ENCODE measurements at regions not wholly inside any gene's neighbourhood (a gene's known extent, or its start where the extent isn't known, plus 50 kb on each side); places are given as distances from the start of the nearest gene placed in this dataset.

- TF ChIP-seq CTCF (IDR thresholded peaks at IDR 0.05) (no peak), POLR2A (IDR thresholded peaks at IDR 0.05; ENCODE audit: low read depth) (no peak), POLR2AphosphoS5 (IDR thresholded peaks at IDR 0.05) (no peak), EP300 (IDR thresholded peaks at IDR 0.05) (no peak)
Observed at GRCh38 chr4:131001371-131001770, 1905.4 kb downstream of the C4orf33 start.
